Fibroblast of mammary gland (primary cell): ENCODE measurements at regions not wholly inside any gene's neighbourhood (a gene's known extent, or its start where the extent isn't known, plus 50 kb on each side); places are given as distances from the start of the nearest gene placed in this dataset.

ENCODE experiments used
- DNase-seq: peaks from one replicate; pipeline ENCODE4 v3.0.0-alpha.2; 2010; ENCODE audit warnings: low read depth
- H3K4me3 ChIP-seq: 2 replicates; pipeline ENCODE4 v1.5.1; 2011; ENCODE audit warnings: low read depth, mild to moderate bottlenecking, low read length, moderate library complexity; ENCODE audit not compliant: control insufficient read depth
- TF ChIP-seq, protein P1 (sequence below): conservative IDR thresholded peaks from 2 replicates; pipeline ENCODE4 v1.5.1; 2011; ENCODE audit warnings: low read depth, low read length, inconsistent platforms; ENCODE audit not compliant: control insufficient read depth, insufficient read depth

- TF ChIP-seq, protein P1, sequence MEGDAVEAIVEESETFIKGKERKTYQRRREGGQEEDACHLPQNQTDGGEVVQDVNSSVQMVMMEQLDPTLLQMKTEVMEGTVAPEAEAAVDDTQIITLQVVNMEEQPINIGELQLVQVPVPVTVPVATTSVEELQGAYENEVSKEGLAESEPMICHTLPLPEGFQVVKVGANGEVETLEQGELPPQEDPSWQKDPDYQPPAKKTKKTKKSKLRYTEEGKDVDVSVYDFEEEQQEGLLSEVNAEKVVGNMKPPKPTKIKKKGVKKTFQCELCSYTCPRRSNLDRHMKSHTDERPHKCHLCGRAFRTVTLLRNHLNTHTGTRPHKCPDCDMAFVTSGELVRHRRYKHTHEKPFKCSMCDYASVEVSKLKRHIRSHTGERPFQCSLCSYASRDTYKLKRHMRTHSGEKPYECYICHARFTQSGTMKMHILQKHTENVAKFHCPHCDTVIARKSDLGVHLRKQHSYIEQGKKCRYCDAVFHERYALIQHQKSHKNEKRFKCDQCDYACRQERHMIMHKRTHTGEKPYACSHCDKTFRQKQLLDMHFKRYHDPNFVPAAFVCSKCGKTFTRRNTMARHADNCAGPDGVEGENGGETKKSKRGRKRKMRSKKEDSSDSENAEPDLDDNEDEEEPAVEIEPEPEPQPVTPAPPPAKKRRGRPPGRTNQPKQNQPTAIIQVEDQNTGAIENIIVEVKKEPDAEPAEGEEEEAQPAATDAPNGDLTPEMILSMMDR = no peak
- no peak overlapping the region for H3K4me3 ChIP-seq
- no peak for DNase-seq
These were observed 444.0 kb upstream of the LRRTM1 start for GRCh38 chr2:80748592-80748991.

DNA sequence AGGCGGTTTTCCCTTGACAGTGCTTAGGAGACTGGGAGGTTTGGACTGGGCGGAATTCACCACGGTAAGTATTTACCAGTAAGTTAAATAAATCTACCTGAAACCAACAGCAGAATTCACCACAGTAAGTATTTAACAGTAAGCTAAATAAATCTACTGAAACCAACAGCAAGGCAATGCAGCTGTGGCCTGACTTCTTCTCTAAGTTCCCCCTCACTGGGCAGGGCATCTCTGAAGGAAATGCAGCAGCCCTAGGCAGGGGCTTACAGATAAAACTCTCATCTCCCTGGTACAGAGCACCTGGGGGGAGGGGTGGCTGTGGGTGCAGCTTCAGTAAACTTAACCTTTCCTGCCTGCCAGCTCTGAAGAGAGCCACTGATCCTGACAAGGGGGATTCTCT is 432.5 kb upstream of the LRRTM1 start:
- TF ChIP-seq, protein P1 = no peak
- no peak overlapping the region for H3K4me3 ChIP-seq

DNA sequence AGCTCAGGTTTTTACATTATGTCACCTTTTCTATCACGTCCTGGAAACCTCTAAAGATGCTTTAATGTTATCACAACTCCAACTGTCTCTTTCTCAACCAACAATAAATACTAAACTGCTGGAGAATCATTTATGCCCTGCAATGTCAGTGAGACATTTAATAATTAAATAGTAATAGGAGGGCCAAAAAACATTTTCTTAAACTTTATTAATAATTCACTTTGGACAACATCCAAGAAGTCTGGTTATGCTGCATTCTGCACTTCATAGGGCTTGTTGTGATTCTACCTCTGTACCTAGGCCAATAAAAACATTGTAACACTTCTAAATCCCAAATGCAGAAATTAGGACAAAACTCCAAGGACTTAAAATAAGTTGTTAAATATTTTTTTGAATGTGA is 420.4 kb upstream of the LRRTM1 start:
- no peak for DNase-seq
- TF ChIP-seq, protein P1 = no peak
- no peak overlapping the region for H3K4me3 ChIP-seq

More for the DNA sequence above, 432.5 kb upstream of the LRRTM1 start:
- DNase-seq = no peak

GRCh38 chr2:80722803-80723202 is 418.3 kb upstream of the LRRTM1 start:
- TF ChIP-seq, protein P1 = no peak
- no peak for DNase-seq
- no peak overlapping the region for H3K4me3 ChIP-seq

- no peak overlapping the region for H3K4me3 ChIP-seq
- TF ChIP-seq, protein P1 = no peak
- no peak for DNase-seq
These were observed 415.1 kb upstream of the LRRTM1 start for GRCh38 chr2:80719607-80720006.

DNA sequence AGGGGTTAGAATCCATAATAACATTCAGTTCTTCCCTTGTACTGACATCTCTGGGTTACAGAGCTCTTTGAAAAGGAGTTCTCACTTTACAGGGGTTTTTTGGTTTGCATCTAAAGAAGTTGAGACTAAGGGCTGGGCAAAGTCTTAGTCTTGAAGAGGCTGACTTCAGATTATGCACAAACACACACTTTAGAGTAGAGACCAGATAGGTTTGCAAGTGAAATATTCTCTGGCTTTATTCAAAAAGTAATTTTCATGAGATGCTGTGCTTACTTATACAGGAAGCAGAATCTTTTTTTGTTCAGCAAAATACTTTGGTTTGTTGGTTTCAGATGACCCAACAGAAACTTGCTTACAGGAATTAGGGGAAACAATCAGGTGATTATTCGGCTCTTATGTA is 410.9 kb upstream of the LRRTM1 start:
- no peak overlapping the region for H3K4me3 ChIP-seq
- TF ChIP-seq, protein P1 = no peak
- DNase-seq = no peak

DNA sequence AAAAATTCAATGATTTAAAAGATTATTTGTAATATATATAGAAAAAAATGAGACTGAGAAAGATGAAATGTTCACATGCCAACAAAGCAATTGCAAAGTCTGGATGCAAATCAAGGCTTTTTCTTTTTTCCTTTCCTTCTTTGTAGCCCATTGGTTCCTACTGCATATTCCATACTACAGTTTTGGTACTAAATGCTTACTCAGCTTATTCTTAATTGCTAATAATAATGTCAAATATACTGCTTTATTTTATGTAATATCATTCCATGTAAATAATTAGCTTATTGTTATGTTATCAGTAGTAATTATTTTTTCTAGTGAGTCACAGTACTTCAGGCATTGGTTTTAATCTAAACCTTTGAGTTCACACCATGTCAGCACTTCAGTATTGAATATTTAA is 407.4 kb upstream of the LRRTM1 start:
- no peak for DNase-seq
- H3K4me3 ChIP-seq = no peak overlapping the region
- TF ChIP-seq, protein P1 = no peak
